CD4-positive, alpha-beta T cell (primary cell): ENCODE measurements at regions not wholly inside any gene's neighbourhood (a gene's known extent, or its start where the extent isn't known, plus 50 kb on each side); places are given as distances from the start of the nearest gene placed in this dataset.

Experiments
- ATAC-seq: fragments of 200-7000 bp; cut with Tn5 transposase; one replicate; pipeline ENCODE4 v1.10.0; 2022; ENCODE audit warnings: mild to moderate bottlenecking; ENCODE audit not compliant: poor library complexity
- CTCF ChIA-PET: fragments of 350-600 bp; sonication (Branson Sonifier 250); formaldehyde crosslinking; loops from one replicate; lab custom pipeline; 2021; ENCODE audit warnings: antibody characterized with exemption, inconsistent platforms; lab: Charles Lee
- POLR2A ChIA-PET: fragments of 350-600 bp; sonication (Branson Sonifier 250); formaldehyde crosslinking; loops from one replicate; lab custom pipeline; 2021; ENCODE audit warnings: antibody characterized with exemption, inconsistent platforms; lab: Charles Lee
- DNase-seq, 14 experiments: peaks; one replicate each; pipeline ENCODE4 v3.0.0-alpha.2; 2013 to 2020; ENCODE audit warnings: mixed read lengths in 2 of 14
- H3K27ac ChIP-seq, 2 donors: one replicate each; pipeline versions ENCODE4 v1.5.1 to v1.7.0; 2013; ENCODE audit warnings: low read length in 2 of 2, low read depth in 1 of 2, mild to moderate bottlenecking in 1 of 2
- H3K27me3 ChIP-seq, 2 experiments: 1 replicate in 1 of 2; 2 replicates in 1 of 2; pipeline versions ENCODE4 v1.6.1 to v1.7.0; 2013; ENCODE audit warnings: low read length in 2 of 2, control low read depth in 1 of 2, mild to moderate bottlenecking in 1 of 2, moderate library complexity in 1 of 2; ENCODE audit not compliant: insufficient read depth in 2 of 2, control insufficient read depth in 1 of 2
- H3K36me3 ChIP-seq: one replicate; pipeline ENCODE4 v1.6.1; 2013; ENCODE audit warnings: low read length, control low read depth; ENCODE audit not compliant: insufficient read depth
- H3K4me1 ChIP-seq: one replicate; pipeline ENCODE4 v1.6.1; 2013; ENCODE audit warnings: low read length, control low read depth; ENCODE audit not compliant: insufficient read depth
- H3K4me3 ChIP-seq: one replicate; pipeline ENCODE4 v1.5.1; 2013; ENCODE audit warnings: mild to moderate bottlenecking, low read length, moderate library complexity
- H3K9me3 ChIP-seq, 2 experiments: 1 replicate in 1 of 2; 2 replicates in 1 of 2; pipeline versions ENCODE4 v1.6.1 to v1.7.0; 2013; ENCODE audit warnings: low read length in 2 of 2, mild to moderate bottlenecking in 2 of 2, control low read depth in 1 of 2, moderate library complexity in 1 of 2; ENCODE audit not compliant: control insufficient read depth in 1 of 2, insufficient read depth in 1 of 2
- H3K27ac Mint-ChIP-seq: one replicate; pipeline ENCODE4 v1.8.0; 2020; ENCODE audit warnings: mixed read lengths
- H3K27me3 Mint-ChIP-seq: one replicate; pipeline ENCODE4 v1.8.0; 2021; ENCODE audit warnings: mixed read lengths
- H3K36me3 Mint-ChIP-seq: one replicate; pipeline ENCODE4 v1.8.0; 2021; ENCODE audit warnings: low read depth, mixed read lengths
- H3K4me1 Mint-ChIP-seq: one replicate; pipeline ENCODE4 v1.8.0; 2021; ENCODE audit warnings: low read depth, mixed read lengths
- H3K4me3 Mint-ChIP-seq: one replicate; pipeline ENCODE4 v1.8.0; 2020; ENCODE audit warnings: mild to moderate bottlenecking, mixed read lengths
- H3K9me3 Mint-ChIP-seq: one replicate; pipeline ENCODE4 v1.8.0; 2020; ENCODE audit warnings: mixed read lengths
- CTCF ChIP-seq: fragments of 200-600 bp; IDR thresholded peaks from one replicate; pipeline ENCODE4 v1.8.0; 2022; ENCODE audit warnings: antibody characterized with exemption, mild to moderate bottlenecking
- intact Hi-C, 2 experiments: fragments of 100-400 bp; cut with DNase I in 1 of 2; cut with micrococcal nuclease in 1 of 2; formaldehyde crosslinking; loops; one replicate each; pipeline versions ENCODE4 v1.15.1 to v1.9.0; 2023 to 2025; cut with DNase I, micrococcal nuclease

GRCh38 chr12:98109266-98109665 is 406.1 kb upstream of the TMPO start:
- Histone ChIP-seq H3K9me3 (no peaks in the 10 kb centered on the region), H3K4me3 (no peak overlapping the region), H3K4me1 (no peaks in the 10 kb centered on the region), H3K36me3 (no peaks in the 10 kb centered on the region), H3K27ac (no peak overlapping the region), H3K27me3 (no peaks in the 10 kb centered on the region)
- no peak overlapping the region for H3K4me3 Mint-ChIP-seq
- ATAC-seq: no peak
- intact Hi-C loops: no loop called here
- CTCF ChIA-PET: no interaction called here
- DNase-seq: no peak
- no peak overlapping the region for H3K27ac Mint-ChIP-seq
- H3K9me3 Mint-ChIP-seq: no peaks in the 10 kb centered on the region
- TF ChIP-seq CTCF: no peak
- no peaks in the 10 kb centered on the region for H3K4me1 Mint-ChIP-seq
- H3K36me3 Mint-ChIP-seq: no peaks in the 10 kb centered on the region
- POLR2A ChIA-PET: no interaction called here
- no peaks in the 10 kb centered on the region for H3K27me3 Mint-ChIP-seq

- CTCF ChIA-PET: interaction anchor here (1.2 kb wide), 1 partner anchor 10 kb away, joined by 3 read pairs; no protein-coding TSS in a partner anchor
- no peaks in the 10 kb centered on the region for H3K9me3 Mint-ChIP-seq
- no peak overlapping the region for H3K27ac ChIP-seq
These were observed 404.9 kb upstream of the TMPO start for GRCh38 chr12:98110536-98110935.

DNA sequence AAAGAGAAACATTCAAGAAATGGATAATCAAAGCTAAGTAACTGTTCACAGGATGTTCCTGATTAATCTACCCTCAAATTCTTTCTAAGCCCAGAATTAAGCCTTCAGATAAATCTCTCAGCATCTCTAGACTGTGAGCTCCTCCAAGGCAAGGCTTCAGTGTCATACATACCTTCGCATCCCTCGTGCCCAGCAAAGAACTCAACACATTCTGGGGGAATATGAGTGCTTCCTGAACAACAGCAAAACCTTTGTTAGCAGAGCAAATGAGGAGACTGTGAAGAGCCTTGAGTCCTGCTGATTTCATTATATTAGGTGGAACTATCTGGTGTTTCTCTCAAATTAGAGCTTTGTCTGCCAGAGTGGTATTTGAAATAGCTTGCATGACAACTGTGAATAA is 401.8 kb upstream of the TMPO start:
- ChIA-PET POLR2A (no interaction called here), CTCF (no interaction called here)
- no peak for ATAC-seq
- Mint-ChIP-seq H3K27ac (no peak overlapping the region), H3K9me3 (no peaks in the 10 kb centered on the region), H3K4me3 (no peak overlapping the region), H3K4me1 (no peaks in the 10 kb centered on the region), H3K36me3 (no peaks in the 10 kb centered on the region), H3K27me3 (no peaks in the 10 kb centered on the region)
- Histone ChIP-seq H3K4me3 (no peak overlapping the region), H3K4me1 (no peaks in the 10 kb centered on the region), H3K27me3 (no peaks in the 10 kb centered on the region), H3K9me3 (no peaks in the 10 kb centered on the region), H3K27ac (no peak overlapping the region), H3K36me3 (no peaks in the 10 kb centered on the region)
- TF ChIP-seq CTCF: no peak
- no peak for DNase-seq
- intact Hi-C loops: no loop called here

More at GRCh38 chr12:98110536-98110935, 404.9 kb upstream of the TMPO start:
- TF ChIP-seq CTCF: no peak
- Histone ChIP-seq H3K9me3 (no peaks in the 10 kb centered on the region), H3K4me3 (no peak overlapping the region), H3K27me3 (no peaks in the 10 kb centered on the region), H3K4me1 (no peaks in the 10 kb centered on the region), H3K36me3 (no peaks in the 10 kb centered on the region)
- no peaks in the 10 kb centered on the region for H3K36me3 Mint-ChIP-seq
- no peak overlapping the region for H3K4me3 Mint-ChIP-seq
- POLR2A ChIA-PET: no interaction called here
- DNase-seq: no peak
- ATAC-seq: no peak
- no peaks in the 10 kb centered on the region for H3K27me3 Mint-ChIP-seq
- intact Hi-C loops: no loop called here
- H3K4me1 Mint-ChIP-seq: no peaks in the 10 kb centered on the region
- H3K27ac Mint-ChIP-seq: no peak overlapping the region
